NB4 (cell line): ENCODE measurements at regions not wholly inside any gene's neighbourhood (a gene's known extent, or its start where the extent isn't known, plus 50 kb on each side); places are given as distances from the start of the nearest gene placed in this dataset.

Source experiments
- CTCF ChIP-seq: IDR thresholded peaks from one replicate; pipeline ENCODE4 v1.5.1; 2012; ENCODE audit warnings: low read depth, low read length
- MAX ChIP-seq: IDR thresholded peaks from 2 replicates; pipeline ENCODE4 v1.6.1; 2011; ENCODE audit warnings: low read depth, low read length
- MYC ChIP-seq: IDR thresholded peaks from 2 replicates; pipeline ENCODE4 v1.6.1; 2011; ENCODE audit warnings: low read depth, low read length
- POLR2A ChIP-seq: IDR thresholded peaks from 2 replicates; pipeline ENCODE4 v1.6.1; 2011; ENCODE audit warnings: mild to moderate bottlenecking; ENCODE audit not compliant: insufficient read length; ENCODE audit errors: extremely low read depth

GRCh38 chr10:123522702-123523312 lies 143.3 kb upstream of the GPR26 start:
- TF ChIP-seq CTCF (no peak), MAX (no peak), POLR2A (no peak), MYC (no peak)
